ENCODE measurements at regions not wholly inside any gene's neighbourhood (a gene's known extent, or its start where the extent isn't known, plus 50 kb on each side); places are given as distances from the start of the nearest gene placed in this dataset.

DNA sequence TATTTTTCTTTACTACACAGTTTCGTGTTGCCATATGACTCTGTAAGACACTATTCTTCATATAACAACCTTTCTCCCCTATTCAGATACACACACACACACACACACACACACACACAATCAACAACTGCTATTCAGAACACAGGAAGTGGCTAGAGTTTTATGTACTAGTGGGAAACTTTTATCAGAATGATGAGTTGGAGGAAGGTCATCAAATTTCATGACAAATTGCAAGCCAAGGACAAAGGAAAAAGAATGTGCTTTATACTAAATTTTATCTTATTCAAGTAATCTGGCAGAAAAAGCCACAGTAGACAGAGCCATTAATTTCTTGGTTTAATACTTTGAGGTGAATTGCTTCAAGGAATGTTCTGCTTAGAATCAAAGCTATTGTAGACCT lies 899.8 kb downstream of the ROBO2 start:
- 0% methylated on average over 1 of the region's 1 CpG for WGBS (ENCODE audit: low lambda C conversion rate)
- no peak overlapping the region for H3K4me2 ChIP-seq (ENCODE audit: low read depth, low read length)
- H3K9me3 ChIP-seq (ENCODE audit: low read length), result no peaks in the 10 kb centered on the region
- H3K9ac ChIP-seq (ENCODE audit: insufficient read depth, low read depth, low read length), result no peak overlapping the region
- H4K20me1 ChIP-seq (ENCODE audit: insufficient read depth, low read length), result no peaks in the 10 kb centered on the region
- no peaks in the 10 kb centered on the region for H3K79me2 ChIP-seq (ENCODE audit: insufficient read depth, low read length)
- ATAC-seq, result no peak
- intact Hi-C loops (cut with micrococcal nuclease; ENCODE audit: unreplicated experiment), result no loop called here
- no TSS peak for BruUV-seq (replicated peaks)
- FAIRE-seq, result no peak
- ChIA-PET POLR2A (no interaction called here), CTCF (ENCODE audit: low intra/inter-chr PET ratio, low total read pairs) (no interaction called here)
- TF ChIP-seq, protein P1, sequence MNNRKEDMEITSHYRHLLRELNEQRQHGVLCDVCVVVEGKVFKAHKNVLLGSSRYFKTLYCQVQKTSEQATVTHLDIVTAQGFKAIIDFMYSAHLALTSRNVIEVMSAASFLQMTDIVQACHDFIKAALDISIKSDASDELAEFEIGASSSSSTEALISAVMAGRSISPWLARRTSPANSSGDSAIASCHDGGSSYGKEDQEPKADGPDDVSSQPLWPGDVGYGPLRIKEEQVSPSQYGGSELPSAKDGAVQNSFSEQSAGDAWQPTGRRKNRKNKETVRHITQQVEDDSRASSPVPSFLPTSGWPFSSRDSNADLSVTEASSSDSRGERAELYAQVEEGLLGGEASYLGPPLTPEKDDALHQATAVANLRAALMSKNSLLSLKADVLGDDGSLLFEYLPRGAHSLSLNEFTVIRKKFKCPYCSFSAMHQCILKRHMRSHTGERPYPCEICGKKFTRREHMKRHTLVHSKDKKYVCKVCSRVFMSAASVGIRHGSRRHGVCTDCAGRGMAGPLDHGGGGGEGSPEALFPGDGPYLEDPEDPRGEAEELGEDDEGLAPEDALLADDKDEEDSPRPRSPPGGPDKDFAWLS (CRISPR knock-in tag; IDR thresholded peaks at IDR 0.05; ENCODE audit: borderline replicate concordance), result no peak
- TF ChIP-seq, protein P2, sequence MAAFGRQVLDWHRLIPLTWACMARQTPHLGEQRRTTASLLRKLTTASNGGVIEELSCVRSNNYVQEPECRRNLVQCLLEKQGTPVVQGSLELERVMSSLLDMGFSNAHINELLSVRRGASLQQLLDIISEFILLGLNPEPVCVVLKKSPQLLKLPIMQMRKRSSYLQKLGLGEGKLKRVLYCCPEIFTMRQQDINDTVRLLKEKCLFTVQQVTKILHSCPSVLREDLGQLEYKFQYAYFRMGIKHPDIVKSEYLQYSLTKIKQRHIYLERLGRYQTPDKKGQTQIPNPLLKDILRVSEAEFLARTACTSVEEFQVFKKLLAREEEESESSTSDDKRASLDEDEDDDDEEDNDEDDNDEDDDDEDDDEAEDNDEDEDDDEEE (CRISPR knock-in tag; IDR thresholded peaks at IDR 0.05), result no peak
- TF ChIP-seq ZNF382 (CRISPR knock-in tag; IDR thresholded peaks at IDR 0.05; ENCODE audit: borderline replicate concordance) (no peak), ZFP37 (CRISPR knock-in tag; IDR thresholded peaks at IDR 0.05; ENCODE audit: borderline replicate concordance) (no peak), ZNF3 (CRISPR knock-in tag; IDR thresholded peaks at IDR 0.05) (no peak), ZNF644 (CRISPR knock-in tag; IDR thresholded peaks at IDR 0.05; ENCODE audit: low read depth) (no peak), ZNF83 (CRISPR knock-in tag; IDR thresholded peaks at IDR 0.05; ENCODE audit: borderline replicate concordance) (no peak), TGIF2 (CRISPR knock-in tag; IDR thresholded peaks at IDR 0.05) (no peak), MBNL3 (CRISPR knock-in tag; conservative IDR thresholded peaks at IDR 0.05) (no peak), ZNF331 (CRISPR knock-in tag; IDR thresholded peaks at IDR 0.05) (no peak), TCF7 (IDR thresholded peaks at IDR 0.05; ENCODE audit: low read depth) (no peak)
- TF ChIP-seq, protein P3, sequence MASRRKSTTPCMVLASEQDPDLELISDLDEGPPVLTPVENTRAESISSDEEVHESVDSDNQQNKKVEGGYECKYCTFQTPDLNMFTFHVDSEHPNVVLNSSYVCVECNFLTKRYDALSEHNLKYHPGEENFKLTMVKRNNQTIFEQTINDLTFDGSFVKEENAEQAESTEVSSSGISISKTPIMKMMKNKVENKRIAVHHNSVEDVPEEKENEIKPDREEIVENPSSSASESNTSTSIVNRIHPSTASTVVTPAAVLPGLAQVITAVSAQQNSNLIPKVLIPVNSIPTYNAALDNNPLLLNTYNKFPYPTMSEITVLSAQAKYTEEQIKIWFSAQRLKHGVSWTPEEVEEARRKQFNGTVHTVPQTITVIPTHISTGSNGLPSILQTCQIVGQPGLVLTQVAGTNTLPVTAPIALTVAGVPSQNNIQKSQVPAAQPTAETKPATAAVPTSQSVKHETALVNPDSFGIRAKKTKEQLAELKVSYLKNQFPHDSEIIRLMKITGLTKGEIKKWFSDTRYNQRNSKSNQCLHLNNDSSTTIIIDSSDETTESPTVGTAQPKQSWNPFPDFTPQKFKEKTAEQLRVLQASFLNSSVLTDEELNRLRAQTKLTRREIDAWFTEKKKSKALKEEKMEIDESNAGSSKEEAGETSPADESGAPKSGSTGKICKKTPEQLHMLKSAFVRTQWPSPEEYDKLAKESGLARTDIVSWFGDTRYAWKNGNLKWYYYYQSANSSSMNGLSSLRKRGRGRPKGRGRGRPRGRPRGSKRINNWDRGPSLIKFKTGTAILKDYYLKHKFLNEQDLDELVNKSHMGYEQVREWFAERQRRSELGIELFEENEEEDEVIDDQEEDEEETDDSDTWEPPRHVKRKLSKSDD (CRISPR knock-in tag; IDR thresholded peaks at IDR 0.05; ENCODE audit: low read depth), result no peak
- TF ChIP-seq, protein P4, sequence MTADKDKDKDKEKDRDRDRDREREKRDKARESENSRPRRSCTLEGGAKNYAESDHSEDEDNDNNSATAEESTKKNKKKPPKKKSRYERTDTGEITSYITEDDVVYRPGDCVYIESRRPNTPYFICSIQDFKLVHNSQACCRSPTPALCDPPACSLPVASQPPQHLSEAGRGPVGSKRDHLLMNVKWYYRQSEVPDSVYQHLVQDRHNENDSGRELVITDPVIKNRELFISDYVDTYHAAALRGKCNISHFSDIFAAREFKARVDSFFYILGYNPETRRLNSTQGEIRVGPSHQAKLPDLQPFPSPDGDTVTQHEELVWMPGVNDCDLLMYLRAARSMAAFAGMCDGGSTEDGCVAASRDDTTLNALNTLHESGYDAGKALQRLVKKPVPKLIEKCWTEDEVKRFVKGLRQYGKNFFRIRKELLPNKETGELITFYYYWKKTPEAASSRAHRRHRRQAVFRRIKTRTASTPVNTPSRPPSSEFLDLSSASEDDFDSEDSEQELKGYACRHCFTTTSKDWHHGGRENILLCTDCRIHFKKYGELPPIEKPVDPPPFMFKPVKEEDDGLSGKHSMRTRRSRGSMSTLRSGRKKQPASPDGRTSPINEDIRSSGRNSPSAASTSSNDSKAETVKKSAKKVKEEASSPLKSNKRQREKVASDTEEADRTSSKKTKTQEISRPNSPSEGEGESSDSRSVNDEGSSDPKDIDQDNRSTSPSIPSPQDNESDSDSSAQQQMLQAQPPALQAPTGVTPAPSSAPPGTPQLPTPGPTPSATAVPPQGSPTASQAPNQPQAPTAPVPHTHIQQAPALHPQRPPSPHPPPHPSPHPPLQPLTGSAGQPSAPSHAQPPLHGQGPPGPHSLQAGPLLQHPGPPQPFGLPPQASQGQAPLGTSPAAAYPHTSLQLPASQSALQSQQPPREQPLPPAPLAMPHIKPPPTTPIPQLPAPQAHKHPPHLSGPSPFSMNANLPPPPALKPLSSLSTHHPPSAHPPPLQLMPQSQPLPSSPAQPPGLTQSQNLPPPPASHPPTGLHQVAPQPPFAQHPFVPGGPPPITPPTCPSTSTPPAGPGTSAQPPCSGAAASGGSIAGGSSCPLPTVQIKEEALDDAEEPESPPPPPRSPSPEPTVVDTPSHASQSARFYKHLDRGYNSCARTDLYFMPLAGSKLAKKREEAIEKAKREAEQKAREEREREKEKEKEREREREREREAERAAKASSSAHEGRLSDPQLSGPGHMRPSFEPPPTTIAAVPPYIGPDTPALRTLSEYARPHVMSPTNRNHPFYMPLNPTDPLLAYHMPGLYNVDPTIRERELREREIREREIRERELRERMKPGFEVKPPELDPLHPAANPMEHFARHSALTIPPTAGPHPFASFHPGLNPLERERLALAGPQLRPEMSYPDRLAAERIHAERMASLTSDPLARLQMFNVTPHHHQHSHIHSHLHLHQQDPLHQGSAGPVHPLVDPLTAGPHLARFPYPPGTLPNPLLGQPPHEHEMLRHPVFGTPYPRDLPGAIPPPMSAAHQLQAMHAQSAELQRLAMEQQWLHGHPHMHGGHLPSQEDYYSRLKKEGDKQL (CRISPR knock-in tag; IDR thresholded peaks at IDR 0.05; ENCODE audit: low read depth), result no peak
- DNase-seq (ENCODE audit: low spot score), result no peak
- in situ Hi-C loops (cut with HindIII; ENCODE audit: extremely low pct_ligation_motif_present, low pct_unique_long_range_greater_than_20kb), result no loop called here
- no peak overlapping the region for H3K27ac ChIP-seq (ENCODE audit: extremely low read length, insufficient read depth, low read length)
- H3K27me3 ChIP-seq (ENCODE audit: control insufficient read depth in 1 of 2, insufficient read depth in 2 of 2, low read length in 2 of 2), result no peaks in the 10 kb centered on the region
- no peaks in the 10 kb centered on the region for H3K4me1 ChIP-seq (ENCODE audit: insufficient read depth, low read length)
- no peaks in the 10 kb centered on the region for H3K36me3 ChIP-seq (replicated peaks in 1 of 2; ENCODE audit: control insufficient read depth in 1 of 2, insufficient read depth in 2 of 2, low read length in 2 of 2)
- no peak overlapping the region for H3K4me3 ChIP-seq (replicated peaks in 1 of 3; ENCODE audit: insufficient read depth in 1 of 3, low read depth in 2 of 3, low read length in 3 of 3)
- no peak overlapping the region for H2AFZ ChIP-seq (ENCODE audit: low read length)
